IMR-90 (cell line): ENCODE measurements at regions not wholly inside any gene's neighbourhood (a gene's known extent, or its start where the extent isn't known, plus 50 kb on each side); places are given as distances from the start of the nearest gene placed in this dataset.

ENCODE experiments used
- BHLHE40 ChIP-seq: fragments of 150-350 bp; IDR thresholded peaks from 2 replicates; pipeline ENCODE4 v1.6.1; 2016; ENCODE audit warnings: mild to moderate bottlenecking, low read depth, low read length
- CTCF ChIP-seq: conservative IDR thresholded peaks from 2 replicates; pipeline ENCODE4 v1.5.1; 2012; ENCODE audit warnings: mild to moderate bottlenecking, low read depth, low read length, improper control_type of control experiment
- MAFK ChIP-seq: IDR thresholded peaks from 2 replicates; pipeline ENCODE4 v1.6.1; 2012; ENCODE audit warnings: low read depth, low read length, improper control_type of control experiment
- MXI1 ChIP-seq: IDR thresholded peaks from 2 replicates; pipeline ENCODE4 v1.6.1; 2012; ENCODE audit warnings: low read depth, mild to moderate bottlenecking, low read length, moderate library complexity, borderline replicate concordance
- POLR2A ChIP-seq: IDR thresholded peaks from 2 replicates; pipeline ENCODE4 v1.6.1; 2012; ENCODE audit warnings: mild to moderate bottlenecking, low read depth, low read length
- SMC3 ChIP-seq: fragments of 150-350 bp; IDR thresholded peaks from 2 replicates; pipeline ENCODE4 v1.6.1; 2016; ENCODE audit warnings: low read depth, mild to moderate bottlenecking, antibody characterized with exemption, low read length, moderate library complexity

DNA sequence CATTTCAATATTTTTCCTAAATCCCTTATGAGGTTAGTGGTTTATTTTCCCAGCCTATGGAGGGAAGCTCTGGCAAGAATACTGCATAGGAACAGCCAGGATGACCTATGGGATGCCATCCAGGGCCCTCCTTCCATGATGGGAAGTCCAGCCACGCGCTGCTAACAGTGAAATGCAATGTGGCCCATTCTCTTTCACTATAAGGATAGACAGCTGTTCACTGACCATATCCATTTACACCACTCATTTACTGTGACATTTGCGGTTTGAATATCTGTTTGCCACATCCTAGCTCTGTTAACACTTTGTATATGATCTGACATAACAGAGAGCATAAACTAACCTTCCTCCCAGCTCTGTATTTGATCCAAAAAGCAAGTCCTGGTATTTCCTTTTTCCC lies 471.7 kb downstream of the CBLN4 start:
- TF ChIP-seq MXI1 (no peak), CTCF (no peak), POLR2A (no peak), MAFK (no peak), BHLHE40 (no peak), SMC3 (no peak)
